Tongue (tissue), 1 donor: ENCODE measurements at regions not wholly inside any gene's neighbourhood (a gene's known extent, or its start where the extent isn't known, plus 50 kb on each side); places are given as distances from the start of the nearest gene placed in this dataset.

Experiments used
- DNase-seq: peaks from one replicate; pipeline ENCODE4 v3.0.0-alpha.2; 2015

DNA sequence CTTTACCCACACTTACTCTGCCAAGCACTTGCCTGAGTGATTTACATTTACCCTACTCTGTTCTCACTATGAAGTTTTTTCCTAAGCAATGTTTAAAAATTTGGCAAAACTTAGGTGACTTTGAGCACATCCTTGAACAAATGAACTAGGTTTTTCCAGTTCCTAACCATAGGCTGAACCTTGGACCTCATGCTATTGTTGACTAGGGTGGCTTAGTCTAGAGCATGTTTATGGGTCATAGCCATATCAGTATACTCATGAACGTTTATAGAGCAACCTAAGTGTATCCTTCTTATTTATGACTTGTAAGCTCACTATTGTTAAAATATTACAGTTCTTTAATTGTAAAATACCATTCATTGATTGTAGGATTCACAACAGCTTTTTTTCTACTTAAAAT lies 85.0 kb upstream of the KRR1 start:
- no peak for DNase-seq

DNA sequence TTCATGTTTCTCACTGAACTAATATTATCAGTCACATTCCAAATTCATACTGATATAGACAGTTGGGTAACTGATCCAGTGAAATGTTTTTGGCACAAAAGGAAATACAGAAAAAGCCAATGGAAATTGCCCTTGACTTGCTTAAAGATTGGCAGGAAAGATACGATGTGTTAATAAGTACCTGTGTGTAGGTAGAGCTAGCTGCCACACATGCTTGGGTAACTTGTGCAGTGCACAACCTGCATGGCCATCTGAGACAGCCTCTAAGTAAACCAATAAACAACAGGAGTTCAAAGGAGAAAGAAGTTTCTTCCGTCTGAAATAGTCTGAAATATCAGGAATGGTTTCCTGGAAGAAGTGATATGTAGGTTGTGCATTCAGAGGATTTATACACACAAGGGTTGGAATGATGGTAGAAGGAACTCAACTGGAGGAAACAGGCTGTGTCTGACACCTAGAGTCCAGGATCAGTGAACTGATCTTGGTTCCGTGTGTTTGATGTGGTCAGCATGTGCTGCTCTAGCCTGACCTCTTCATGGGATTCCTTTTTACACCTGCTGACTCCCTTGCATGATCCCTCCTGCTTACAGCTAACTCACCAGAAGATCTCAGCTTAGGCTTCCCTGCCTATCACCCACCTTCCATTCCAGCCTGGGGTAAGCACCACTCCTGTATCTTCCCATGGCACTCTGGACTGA lies 81.4 kb upstream of the KRR1 start:
- DNase-seq = no peak

DNA sequence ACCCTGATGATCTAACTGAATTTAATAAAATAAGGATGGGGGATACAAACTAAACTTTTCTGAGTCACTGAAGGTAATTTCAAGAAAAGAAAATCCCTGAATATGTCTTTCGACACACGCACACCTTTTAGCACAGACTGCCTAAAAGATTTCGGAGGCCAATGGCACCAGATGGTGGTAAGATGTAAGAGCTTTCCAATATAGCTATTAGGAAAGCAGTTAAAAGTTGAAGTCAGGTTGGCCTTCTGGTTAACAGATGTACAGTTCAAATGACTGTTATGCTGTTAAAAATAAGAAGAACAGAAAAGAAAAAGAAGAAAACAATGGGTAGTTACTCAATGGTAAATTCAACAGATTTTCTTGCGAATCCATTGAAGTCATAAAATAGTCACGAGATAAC lies 80.7 kb upstream of the KRR1 start:
- no peak for DNase-seq

DNA sequence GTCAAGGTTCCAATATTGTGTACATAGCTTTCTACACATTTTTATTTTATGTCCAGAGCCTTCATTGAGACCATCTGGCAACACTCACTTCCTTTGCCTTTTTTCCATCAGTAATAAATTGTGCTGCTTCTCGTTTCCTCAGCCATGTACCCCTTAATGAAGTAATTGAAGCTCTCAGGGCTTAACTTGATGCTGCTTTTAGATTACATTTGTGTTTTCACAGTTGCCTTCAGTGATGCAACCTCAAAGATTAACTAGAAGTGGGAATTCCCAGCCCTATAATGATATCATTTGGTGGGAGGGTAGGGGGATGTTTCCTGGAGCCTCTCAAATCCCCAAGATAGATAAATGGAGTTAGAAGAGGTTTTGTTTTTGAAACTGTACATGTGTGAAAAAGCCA lies 80.2 kb upstream of the KRR1 start:
- peak; percentile 21 for DNase-seq

DNA sequence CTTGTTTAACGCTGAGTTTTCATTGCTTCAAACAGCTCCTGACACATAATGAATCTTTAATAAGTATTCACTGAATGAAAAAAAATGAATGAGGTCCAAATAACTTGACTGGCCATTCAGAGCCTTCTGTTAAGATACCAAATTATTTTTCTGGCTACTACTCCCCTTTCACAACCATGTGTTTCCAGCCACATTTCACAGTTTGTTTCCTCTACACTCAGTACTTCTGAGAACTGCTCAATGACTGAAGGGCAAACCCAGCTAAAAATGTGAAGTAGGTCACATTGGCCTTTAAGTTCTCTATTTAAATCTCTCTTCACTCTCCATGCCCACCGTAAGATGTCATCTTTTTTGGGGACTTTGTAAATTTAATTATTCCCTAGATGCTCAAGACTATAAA lies 78.4 kb upstream of the KRR1 start:
- no peak for DNase-seq

DNA sequence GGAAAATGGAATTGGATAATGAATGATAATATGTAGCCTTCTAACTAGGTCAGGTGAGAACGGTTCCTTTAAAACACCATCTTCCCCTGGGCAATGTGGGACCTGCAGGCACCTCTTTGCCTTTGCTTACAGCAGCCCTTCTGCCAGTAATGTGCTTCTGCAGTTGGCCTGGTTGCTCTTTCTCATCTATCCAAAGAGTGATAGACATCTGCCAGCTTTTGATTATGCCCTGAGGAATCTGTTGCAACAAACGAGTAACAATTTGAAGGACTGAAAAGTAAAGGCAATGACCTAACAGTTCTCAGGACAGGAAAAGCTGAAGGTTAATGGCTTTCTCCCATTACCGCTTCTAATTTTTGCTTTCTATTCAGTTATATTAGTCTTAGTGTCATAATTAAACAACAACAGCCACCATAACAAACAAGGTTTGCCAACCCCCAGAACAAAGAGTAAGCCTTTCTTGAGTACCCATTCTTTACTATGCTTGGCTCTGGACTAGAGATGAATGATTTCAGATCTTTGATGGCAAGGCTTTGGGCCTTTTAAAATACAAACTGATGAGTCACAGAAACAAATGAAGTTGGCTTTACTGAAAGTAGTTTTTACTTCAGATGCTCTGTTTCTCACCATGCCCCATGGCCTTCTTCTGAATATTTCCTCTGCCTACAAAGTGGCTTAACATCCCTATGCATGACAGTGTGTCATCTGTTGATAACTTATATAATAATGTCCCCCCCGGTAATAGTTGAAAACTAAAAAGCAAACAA lies 76.1 kb upstream of the KRR1 start:
- DNase-seq = no peak

DNA sequence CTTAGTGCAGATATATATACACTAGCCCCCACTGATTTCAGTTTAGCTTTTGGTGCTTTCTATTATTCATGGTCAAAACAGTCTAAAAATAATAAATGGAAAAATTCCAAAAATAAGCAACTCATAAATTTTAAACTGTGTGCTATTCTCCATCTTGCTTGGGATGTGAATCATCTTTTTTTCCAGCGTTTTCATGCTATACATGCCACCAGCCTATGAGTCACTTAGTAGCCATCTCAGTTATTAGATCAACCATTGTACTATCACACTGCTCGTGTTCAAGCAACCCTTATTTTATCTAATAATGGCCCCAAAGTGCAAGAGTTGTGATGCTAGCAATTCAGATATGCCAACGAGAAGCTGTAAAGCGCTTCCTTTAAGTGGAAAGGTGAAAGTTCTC lies 73.9 kb upstream of the KRR1 start:
- DNase-seq = no peak

DNA sequence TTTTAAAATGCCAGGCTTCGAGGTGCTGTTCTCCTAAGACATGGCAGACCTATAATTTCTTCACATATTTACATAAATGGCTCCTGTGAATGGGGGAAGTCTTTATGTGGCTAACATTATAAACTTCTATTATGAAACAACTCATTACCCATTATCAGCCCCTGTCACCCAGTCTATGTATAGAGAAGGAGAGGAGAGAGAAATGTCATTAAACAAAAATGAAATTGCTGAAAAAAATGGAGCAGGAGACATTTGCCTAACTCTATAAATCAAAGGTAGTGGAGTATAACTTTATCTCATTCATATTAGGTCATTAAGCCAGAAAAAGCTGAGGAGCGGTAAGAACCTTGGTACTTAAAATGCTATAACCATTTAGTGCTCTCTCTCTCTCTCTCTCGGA lies 71.9 kb upstream of the KRR1 start:
- DNase-seq = no peak

DNA sequence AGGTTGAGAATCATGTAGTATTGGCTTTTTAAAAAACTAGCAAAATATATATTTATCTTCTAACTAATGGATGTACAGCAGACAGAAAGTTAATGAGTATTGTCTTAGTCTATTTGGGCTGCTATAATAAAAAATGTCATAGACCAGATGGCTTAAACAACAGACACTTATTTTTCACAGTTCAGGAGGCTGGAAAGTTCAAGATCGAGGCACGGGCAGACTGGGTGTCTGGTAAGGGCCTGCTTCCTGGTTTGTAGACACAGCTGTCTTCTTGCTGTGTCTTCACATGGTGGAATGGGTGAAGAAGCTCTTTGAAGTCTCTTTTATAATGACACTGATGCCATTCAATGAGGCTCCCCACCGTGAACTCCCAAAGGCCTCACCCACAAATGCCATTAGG lies 70.1 kb upstream of the KRR1 start:
- DNase-seq = no peak

DNA sequence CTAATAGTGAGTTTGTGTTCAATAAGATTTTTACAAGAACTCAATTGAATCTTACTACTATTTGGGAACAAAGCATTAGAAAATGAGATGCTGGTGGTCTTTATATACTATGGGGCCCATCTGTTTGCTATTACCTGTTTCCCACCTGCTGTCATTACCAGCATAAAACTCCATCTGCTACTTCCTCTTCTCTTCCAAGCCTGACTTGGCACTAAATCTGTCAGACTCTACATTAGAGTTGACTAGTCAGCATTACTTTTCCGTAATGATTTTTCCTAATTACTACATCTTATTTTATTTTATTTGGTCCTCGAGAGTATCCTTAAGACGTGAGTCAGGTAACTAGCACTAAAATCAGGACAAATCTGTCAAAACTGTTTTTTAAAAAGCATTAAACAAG lies 68.1 kb upstream of the KRR1 start:
- no peak for DNase-seq

DNA sequence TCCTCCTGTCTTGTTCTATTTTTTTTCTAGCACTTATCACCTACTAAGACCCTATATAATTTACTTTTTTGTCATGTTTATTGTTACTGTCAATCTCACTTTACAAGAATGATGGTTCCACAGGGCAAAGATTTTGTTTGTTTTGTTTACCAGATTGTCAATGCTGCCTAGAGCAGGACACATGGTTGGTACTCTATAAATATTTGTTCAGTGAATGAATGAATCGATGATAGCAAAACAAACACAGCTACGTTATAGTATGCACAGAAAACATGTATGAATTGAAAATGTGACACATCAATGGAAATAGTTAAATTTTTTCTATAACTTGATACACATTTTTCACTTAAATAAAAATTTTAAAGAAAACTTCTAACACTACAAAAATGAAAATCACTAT lies 67.1 kb upstream of the KRR1 start:
- no peak for DNase-seq

DNA sequence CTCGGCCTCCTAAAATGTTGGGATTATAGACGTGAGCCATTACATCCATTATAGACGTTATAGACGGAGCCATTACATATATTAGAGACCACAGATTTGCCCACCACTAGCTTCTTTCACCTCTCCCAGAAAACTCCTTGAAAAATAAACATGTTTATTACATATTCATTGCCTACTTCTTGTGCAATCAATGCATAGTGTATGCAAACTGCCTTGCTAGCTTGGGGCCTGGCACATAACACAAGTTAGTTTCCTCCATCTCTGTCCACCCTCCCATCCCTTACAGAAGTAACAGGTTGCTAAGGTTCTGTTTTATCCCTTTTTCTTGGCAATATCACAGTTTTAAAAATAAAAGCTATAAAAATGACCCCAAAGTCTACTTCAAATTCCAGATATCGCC lies 66.4 kb upstream of the KRR1 start:
- no peak for DNase-seq

DNA sequence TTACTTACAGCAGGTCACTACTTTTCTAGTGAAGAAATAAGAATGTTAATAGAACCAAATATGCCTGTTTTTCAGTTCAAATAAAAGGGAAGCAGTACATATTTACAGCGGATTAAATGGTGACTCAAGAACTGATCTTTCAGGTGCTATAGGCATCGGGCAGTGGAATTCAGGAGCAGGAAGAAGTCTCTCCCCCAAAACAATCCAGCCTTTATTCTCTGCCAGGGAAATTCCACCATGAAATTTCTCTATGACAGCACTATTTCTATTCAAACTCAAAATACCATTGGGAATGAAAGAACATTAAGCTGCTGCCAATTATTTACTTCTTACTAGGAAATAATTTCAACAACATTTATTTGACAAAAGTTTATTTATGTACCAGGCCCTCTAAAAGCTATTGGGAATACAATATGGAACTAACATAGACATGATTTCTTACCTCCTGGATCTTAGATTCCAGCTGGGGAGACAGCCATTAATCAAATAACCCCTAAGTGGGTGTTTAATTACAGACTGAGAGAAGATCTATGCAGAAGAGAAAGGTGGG lies 60.3 kb upstream of the KRR1 start:
- DNase-seq = no peak

DNA sequence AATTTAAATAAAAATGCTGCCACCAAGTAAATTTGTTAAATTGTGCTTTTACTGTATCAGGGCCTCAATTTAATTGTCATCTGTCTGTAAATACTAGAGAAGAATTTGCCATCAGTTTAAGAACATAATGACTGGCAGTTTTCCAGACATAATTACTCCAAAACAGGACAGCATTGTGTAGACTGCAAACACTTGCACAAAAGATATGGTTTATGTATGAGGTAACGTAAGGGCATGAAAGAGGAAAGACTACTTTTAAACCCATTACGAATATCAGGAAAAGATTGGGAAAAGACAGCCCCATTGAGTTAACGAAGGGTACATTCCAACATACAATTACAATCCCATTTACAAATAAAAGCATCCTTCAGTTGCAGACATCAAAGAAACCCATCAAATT lies 59.8 kb upstream of the KRR1 start:
- no peak for DNase-seq

DNA sequence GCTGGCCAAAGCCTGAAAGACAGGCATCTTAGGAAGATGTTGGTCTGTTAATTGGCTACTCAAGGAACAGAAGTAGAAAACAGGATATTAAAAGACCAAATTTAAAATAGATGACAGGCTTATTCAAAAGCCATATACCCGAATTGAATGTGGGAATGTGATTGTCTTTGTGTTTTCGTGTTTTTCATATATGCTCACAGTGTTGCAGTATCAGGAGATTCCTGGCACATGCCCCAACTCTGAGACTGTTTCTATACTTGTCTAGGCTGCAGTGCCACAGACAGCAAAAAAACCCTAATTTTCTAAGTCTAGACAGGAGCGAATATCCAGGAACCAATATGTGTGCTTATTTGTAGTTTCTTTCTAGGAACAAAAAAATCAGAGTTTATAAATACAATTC lies 57.4 kb upstream of the KRR1 start:
- DNase-seq = no peak

DNA sequence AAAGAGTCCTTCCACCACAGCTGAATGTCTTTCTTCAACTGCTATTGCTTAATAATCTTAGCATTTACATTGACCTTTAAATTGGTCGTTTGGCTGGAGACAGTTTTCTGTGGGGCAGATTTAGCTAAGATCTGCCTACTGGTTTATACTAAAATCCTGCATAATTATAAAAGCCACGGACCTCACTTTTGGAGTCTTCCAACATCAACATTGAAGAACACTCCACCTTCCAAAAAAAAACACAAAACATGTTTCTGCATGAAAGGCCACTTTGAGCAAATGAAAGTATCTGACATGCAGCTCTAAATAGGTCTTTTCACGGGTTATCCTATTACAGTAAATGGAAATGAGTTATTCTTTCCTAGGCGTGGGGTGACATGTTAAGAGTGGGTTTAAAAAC lies 57.0 kb upstream of the KRR1 start:
- DNase-seq = peak; percentile 57

DNA sequence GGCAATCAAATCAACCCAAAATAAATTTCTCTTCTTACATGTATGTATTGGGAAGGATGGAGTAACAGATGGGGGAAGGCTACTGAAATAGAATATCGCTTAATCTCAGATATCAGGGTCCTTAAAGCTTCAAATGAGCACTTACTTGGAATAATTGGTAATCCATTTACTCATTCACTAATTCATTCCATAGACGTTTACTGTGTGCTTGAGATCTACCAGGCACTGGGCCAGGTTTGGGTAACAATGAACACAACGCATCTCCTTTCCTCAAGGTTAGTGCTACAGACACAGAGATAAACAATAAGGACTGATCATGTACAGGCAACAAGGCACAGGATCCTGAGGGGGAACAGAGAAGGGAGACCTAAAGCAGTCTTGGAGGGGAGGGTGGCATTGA lies 54.4 kb upstream of the KRR1 start:
- no peak for DNase-seq

DNA sequence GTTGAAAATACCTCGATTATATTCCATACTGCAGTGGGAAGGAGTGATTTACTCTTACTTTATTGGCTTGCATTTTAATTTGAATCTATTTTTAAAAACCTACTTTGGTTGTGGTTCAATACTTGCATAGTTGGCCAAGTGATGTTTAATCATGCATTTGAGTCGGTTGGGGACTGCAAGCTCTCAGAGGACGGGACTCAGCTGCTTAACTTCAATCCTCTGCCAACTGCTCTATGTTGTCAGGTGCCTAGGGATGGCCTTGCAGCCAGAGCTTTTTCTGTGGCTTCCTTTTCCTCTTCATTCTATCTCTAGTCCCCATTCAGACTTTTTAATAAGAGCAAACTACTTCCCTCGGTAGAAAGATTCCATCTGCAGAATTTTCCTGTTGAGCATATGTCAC lies 53.4 kb upstream of the KRR1 start:
- peak; percentile 46 for DNase-seq

DNA sequence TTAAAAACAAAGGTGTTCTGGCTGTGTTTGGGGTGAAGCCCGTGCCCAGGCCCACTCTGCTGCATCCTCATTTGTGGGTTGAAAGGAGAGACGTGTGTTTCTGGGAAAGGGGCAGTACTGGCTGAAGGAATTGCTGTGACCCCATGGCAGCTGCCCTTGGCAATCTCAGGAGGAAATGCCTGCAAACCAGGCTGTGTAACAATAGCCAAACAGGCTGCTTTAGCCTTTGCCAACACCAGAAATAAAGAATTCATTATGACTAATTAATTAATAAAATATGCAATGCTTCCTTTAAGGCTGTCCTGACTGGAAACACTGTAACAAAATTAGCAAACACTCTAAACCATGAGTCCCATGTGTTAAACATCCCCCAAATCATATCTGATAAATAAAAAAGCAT lies 53.0 kb upstream of the KRR1 start:
- DNase-seq = peak; percentile 69

DNA sequence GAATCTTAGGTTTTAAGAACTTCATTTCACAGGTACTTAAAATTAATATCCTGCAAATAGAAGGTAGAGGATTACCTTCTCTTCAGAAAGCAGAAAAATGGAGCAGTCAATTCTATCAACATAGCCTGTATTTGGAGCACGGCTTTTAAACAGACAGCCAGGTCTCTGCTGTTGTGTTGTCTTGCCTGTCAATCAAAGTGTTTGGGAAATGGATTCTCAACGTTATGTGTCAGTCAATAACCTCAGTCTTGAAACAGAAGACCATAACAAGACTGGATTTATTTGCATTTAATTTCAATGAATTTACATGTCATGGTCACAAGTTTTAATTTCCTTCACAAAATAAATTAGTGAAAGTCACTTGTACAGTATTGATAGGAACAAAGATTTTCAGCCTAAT lies 51.9 kb upstream of the KRR1 start:
- DNase-seq = no peak

DNA sequence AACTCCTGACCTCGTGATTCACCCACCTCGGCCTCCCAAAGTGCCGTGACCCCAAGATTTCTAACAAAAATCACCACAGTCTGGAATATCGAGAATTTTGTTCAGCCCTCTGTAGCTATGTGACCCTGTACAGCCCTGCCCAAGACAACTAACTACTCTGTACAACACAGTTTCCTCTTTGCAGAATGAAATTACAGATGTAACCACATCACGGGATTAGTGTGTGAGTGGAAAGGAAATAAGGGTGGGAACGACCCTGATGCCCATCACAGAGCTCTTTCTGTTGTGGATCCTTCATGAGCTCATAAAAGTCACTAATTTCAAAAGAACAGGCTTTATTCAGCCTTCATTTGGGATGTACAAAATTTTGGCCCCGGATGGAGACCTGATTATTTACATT lies 50.5 kb upstream of the KRR1 start:
- no peak for DNase-seq
